Gastroesophageal sphincter (tissue), 3 donors: ENCODE measurements at regions not wholly inside any gene's neighbourhood (a gene's known extent, or its start where the extent isn't known, plus 50 kb on each side); places are given as distances from the start of the nearest gene placed in this dataset.

Experiments
- CTCF ChIP-seq, 4 experiments: fragments of 200-600 bp in 2 of 4; fragments of 450-650 bp in 2 of 4; sonication (generic) in 1 of 4; IDR thresholded peaks; one replicate each; pipeline ENCODE4 v1.5.1; 2017 to 2019; ENCODE audit warnings: antibody characterized with exemption in 4 of 4, mild to moderate bottlenecking in 2 of 4, moderate library complexity in 2 of 4
- POLR2AphosphoS5 ChIP-seq: sonication (generic); formaldehyde crosslinking; IDR thresholded peaks from one replicate; pipeline ENCODE4 v1.6.1; 2017; ENCODE audit warnings: antibody characterized with exemption

- TF ChIP-seq CTCF (IDR thresholded peaks at IDR 0.05), result no peak
- no peak for TF ChIP-seq POLR2AphosphoS5
Observed at GRCh38 chr3:73783811-73784210, 159.1 kb upstream of the PDZRN3 start.
